Left lung (tissue), 4 donors: ENCODE measurements at regions not wholly inside any gene's neighbourhood (a gene's known extent, or its start where the extent isn't known, plus 50 kb on each side); places are given as distances from the start of the nearest gene placed in this dataset.

ENCODE experiments used
- ATAC-seq: fragments of 200-7000 bp; cut with Tn5 transposase; one replicate; pipeline ENCODE4 v1.9.1; 2020; ENCODE audit warnings: moderate library complexity
- DNase-seq, 4 donors: peaks; one replicate each; pipeline ENCODE4 v3.0.0-alpha.2; 2013 to 2020
- H3K27ac ChIP-seq, 2 donors: fragments of 200-600 bp; sonication (generic) in 1 of 2; one replicate each; pipeline versions ENCODE4 v1.5.0 to v1.8.0; 2020 to 2021
- H3K27me3 ChIP-seq, 2 donors: fragments of 200-600 bp; sonication (generic) in 1 of 2; one replicate each; pipeline versions ENCODE4 v1.5.0 to v1.8.0; 2020 to 2021
- H3K36me3 ChIP-seq, 2 donors: fragments of 200-600 bp; sonication (generic) in 1 of 2; one replicate each; pipeline versions ENCODE4 v1.5.0 to v1.8.0; 2020 to 2021
- H3K4me1 ChIP-seq, 2 donors: fragments of 200-600 bp; one replicate each; pipeline ENCODE4 v1.8.0; 2021
- H3K4me3 ChIP-seq, 2 donors: fragments of 200-600 bp; sonication (generic) in 1 of 2; one replicate each; pipeline versions ENCODE4 v1.5.0 to v1.8.0; 2020 to 2021; ENCODE audit warnings: mild to moderate bottlenecking in 1 of 2
- H3K9me3 ChIP-seq, 2 donors: fragments of 200-600 bp; sonication (generic) in 1 of 2; one replicate each; pipeline versions ENCODE4 v1.5.0 to v1.8.0; 2020 to 2021
- intact Hi-C, 2 donors: fragments of 100-400 bp; cut with DNase I; formaldehyde crosslinking; loops; one replicate each; pipeline versions ENCODE4 v1.11.2 to v1.14.2; 2022
- TF ChIP-seq, protein P1 (sequence below), 2 donors: fragments of 200-600 bp; sonication (generic) in 1 of 2; IDR thresholded peaks; one replicate each; pipeline versions ENCODE4 v1.5.0 to v1.8.0; 2021; ENCODE audit warnings: antibody characterized with exemption in 2 of 2
- donor health status: DM: no; HTN: yes; CAD: no.
- donor health status: DM: no; HTN: no; CAD: no.

DNA sequence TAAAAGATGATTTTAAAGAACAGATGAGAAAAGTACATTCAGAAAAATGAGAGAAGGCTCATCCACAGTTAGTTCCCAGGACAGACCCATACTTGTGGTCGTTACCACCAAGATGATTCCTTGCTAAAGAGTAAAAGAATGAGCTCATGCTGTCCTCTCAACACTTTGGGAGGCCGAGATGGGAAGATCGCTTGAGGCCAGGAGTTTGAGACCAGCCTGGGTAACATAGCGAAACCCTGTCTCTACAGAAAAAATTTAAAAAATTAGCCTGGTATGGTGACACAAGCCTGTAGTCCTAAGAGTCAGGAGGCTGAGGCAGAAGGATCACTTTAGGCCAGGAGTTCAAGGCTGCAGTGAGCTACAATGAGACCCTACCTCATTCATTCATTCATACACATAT is 60.7 kb upstream of the CNEP1R1 start:
- Histone ChIP-seq H3K27ac (no peak overlapping the region), H3K4me1 (peaks cover 5 to 6% of the 10 kb centered on the region in 2 donors), H3K4me3 (no peak overlapping the region), H3K9me3 (no peaks in the 10 kb centered on the region), H3K27me3 (peaks cover 5 to 18% of the 10 kb centered on the region in 2 donors), H3K36me3 (no peaks in the 10 kb centered on the region)
- ATAC-seq, result no peak
- TF ChIP-seq, protein P1, sequence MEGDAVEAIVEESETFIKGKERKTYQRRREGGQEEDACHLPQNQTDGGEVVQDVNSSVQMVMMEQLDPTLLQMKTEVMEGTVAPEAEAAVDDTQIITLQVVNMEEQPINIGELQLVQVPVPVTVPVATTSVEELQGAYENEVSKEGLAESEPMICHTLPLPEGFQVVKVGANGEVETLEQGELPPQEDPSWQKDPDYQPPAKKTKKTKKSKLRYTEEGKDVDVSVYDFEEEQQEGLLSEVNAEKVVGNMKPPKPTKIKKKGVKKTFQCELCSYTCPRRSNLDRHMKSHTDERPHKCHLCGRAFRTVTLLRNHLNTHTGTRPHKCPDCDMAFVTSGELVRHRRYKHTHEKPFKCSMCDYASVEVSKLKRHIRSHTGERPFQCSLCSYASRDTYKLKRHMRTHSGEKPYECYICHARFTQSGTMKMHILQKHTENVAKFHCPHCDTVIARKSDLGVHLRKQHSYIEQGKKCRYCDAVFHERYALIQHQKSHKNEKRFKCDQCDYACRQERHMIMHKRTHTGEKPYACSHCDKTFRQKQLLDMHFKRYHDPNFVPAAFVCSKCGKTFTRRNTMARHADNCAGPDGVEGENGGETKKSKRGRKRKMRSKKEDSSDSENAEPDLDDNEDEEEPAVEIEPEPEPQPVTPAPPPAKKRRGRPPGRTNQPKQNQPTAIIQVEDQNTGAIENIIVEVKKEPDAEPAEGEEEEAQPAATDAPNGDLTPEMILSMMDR (IDR thresholded peaks at IDR 0.05), result no peak
- DNase-seq, result no peak
- intact Hi-C loops, result no loop called here

DNA sequence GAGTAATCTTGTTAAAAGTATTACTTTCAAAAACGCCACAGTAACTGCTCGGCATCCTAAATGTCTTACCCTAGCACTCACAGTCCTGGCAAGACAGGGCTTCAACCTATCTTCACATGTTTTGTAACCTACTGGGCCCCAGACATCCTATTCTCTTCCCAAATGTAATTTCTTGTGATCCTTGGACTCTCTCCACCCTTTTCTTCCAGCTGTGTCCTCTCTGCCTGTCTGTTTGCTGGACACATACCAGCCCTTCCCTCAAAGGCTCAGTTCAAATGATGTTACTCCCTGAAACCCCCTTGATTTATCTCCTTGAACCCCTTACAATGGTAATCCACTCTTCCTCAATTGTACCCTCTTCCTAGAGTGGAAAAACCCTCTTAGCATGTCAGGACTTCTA is 60.1 kb upstream of the CNEP1R1 start:
- TF ChIP-seq, protein P1 (IDR thresholded peaks at IDR 0.05), result no peak
- Histone ChIP-seq H3K36me3 (no peaks in the 10 kb centered on the region), H3K27ac (no peak overlapping the region), H3K4me1 (peaks cover 5 to 6% of the 10 kb centered on the region in 2 donors), H3K9me3 (no peaks in the 10 kb centered on the region), H3K27me3 (peaks cover 8 to 24% of the 10 kb centered on the region in 2 donors), H3K4me3 (no peak overlapping the region)
- DNase-seq (peak in 2 of 4 donors; percentile 70 to 72), ATAC-seq (no peak)
- intact Hi-C loops, result no loop called here

DNA sequence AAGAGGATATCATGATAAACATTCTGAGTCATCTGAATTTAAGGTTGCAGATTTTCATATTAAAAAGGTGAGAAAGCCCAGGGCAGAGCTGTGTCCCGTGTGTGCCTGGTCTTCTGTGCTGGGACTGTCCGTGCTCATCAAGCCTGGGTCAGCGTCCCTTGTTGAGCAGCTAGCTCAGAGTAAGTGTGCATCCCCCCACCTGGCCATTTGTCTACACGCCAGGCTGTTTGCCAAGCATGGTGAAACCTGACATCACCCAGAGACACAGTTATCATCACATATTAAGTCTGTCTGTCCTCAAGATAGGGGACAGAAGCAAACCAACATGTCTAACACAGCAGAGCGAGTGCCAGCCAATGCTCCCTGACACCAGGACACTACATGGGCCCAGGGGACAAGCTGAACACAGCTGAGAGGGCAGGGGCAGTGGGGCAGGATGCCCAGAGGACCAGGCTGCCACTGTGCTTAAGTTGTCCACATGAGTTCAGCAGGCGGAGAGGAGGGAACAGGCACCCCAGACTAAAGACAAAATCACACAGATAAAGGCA is 57.9 kb upstream of the CNEP1R1 start:
- DNase-seq, result no peak
- Histone ChIP-seq H3K4me1 (no peaks in the 10 kb centered on the region), H3K9me3 (no peaks in the 10 kb centered on the region), H3K27me3 (peaks cover 8 to 27% of the 10 kb centered on the region in 2 donors), H3K36me3 (no peaks in the 10 kb centered on the region), H3K4me3 (no peak overlapping the region), H3K27ac (no peak overlapping the region)
- TF ChIP-seq, protein P1 (IDR thresholded peaks at IDR 0.05), result no peak
- ATAC-seq, result no peak
- intact Hi-C loops, result no loop called here

DNA sequence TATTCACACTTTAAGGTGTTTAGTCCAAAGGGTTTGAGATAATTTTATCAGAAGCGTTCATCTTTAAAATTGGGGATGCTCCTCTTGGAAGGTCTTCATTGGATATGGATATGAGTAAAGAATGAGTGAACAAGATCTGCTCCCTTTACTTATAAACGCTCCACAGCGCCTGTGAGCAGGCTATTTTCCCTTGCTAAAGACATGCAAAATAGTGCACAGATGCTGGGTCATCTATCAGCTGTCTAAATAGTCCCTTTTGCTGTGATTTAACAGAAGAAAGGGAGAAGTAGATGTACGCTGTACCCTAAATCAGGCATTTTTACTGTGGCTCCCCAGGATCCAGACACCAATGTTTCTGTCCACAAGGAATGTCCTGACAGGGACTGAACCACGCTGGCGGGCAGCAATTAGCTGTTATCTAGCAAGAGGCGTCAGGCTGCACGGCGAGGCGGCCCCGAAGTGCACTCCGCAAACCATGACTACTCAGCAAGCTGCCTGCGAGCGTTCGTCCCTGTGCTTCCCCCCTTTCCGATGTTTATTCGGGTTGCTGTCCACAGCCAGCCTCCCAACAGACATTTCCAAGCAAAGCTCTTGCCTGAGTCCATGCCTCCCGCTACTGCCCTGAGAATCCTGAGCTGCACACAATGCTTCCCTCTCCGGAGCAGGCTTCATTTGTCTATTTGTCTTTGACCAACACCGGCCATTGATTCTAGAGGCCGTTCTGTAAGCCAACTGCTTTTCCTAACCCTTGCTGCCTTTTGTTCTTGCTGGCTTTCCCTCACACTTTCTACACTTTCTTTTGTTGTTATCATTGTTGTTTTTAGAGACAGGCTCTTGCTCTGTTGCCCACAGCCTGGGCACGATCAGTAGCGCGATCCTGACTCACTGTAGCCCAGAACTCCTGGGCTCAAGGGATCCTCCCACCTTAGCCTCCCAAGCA is 55.7 kb upstream of the CNEP1R1 start:
- Histone ChIP-seq H3K27ac (no peak overlapping the region), H3K9me3 (no peaks in the 10 kb centered on the region), H3K4me1 (no peaks in the 10 kb centered on the region), H3K27me3 (peaks cover 8 to 27% of the 10 kb centered on the region in 2 donors), H3K36me3 (no peaks in the 10 kb centered on the region), H3K4me3 (no peak overlapping the region)
- intact Hi-C loops, result no loop called here
- TF ChIP-seq, protein P1 (IDR thresholded peaks at IDR 0.05), result no peak
- DNase-seq (peak in 1 of 4 donors; percentile 65), ATAC-seq (peak; percentile 43)

DNA sequence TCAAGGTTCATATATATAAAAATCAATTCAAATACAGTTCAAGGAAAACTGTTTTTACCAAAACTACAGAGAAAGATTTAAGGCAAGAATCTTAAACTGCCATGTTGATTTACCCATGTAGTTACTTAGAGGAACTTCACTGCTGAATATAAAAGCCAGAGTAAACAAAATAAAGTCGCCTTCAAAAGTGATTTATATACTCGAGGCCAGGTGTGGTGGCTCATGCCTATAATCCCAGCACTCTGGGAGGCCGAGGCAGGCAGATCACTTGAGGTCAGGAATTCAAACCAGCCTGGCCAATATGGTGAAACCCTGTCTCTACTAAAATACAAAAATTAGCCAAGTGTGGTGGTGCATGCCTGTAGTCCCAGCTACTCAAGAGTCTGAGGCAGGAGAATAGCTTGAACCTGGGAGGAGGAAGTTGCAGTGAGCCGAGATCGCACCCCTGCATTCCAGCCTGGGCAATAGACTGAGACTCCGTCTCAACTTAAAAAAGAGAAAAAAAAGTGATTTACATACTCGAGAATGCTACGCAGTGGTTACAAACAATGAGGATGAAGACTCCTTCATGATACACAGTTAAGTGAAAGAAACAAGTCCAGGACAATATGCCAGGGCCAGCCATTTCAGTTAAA is 54.1 kb upstream of the CNEP1R1 start:
- no peaks in the 10 kb centered on the region for H3K9me3 ChIP-seq
- H3K4me1 ChIP-seq, result no peaks in the 10 kb centered on the region
- H3K27me3 ChIP-seq, result peaks cover 8 to 27% of the 10 kb centered on the region in 2 donors
- no peaks in the 10 kb centered on the region for H3K36me3 ChIP-seq
- no peak for ATAC-seq
- H3K4me3 ChIP-seq, result no peak overlapping the region
- DNase-seq, result no peak
- intact Hi-C loops, result no loop called here
- TF ChIP-seq, protein P1 (IDR thresholded peaks at IDR 0.05), result no peak
- no peak overlapping the region for H3K27ac ChIP-seq
